AG09309 (cell line): ENCODE measurements at regions not wholly inside any gene's neighbourhood (a gene's known extent, or its start where the extent isn't known, plus 50 kb on each side); places are given as distances from the start of the nearest gene placed in this dataset.

Source experiments
- DNase-seq: peaks from one replicate; pipeline ENCODE4 v3.0.0-alpha.2; 2010; ENCODE audit warnings: low read depth
- H3K4me3 ChIP-seq: 2 replicates; pipeline ENCODE4 v1.5.1; 2011; ENCODE audit warnings: mild to moderate bottlenecking, low read depth, low read length, moderate library complexity; ENCODE audit not compliant: control insufficient read depth
- CTCF ChIP-seq: IDR thresholded peaks from 2 replicates; pipeline ENCODE4 v1.5.1; 2011; ENCODE audit warnings: mild to moderate bottlenecking, low read depth, low read length, inconsistent platforms; ENCODE audit not compliant: insufficient read depth, control insufficient read depth; ENCODE audit errors: missing control alignments

GRCh38 chr13:34410678-34411077 lies 531.4 kb upstream of the NBEA start:
- no peak for TF ChIP-seq CTCF
- no peak for DNase-seq

GRCh38 chr13:34411177-34411576 lies 530.9 kb upstream of the NBEA start:
- no peak for DNase-seq
- TF ChIP-seq CTCF: no peak
- H3K4me3 ChIP-seq: no peak overlapping the region

More at GRCh38 chr13:34410678-34411077, 531.4 kb upstream of the NBEA start:
- no peak overlapping the region for H3K4me3 ChIP-seq

GRCh38 chr13:34411894-34412293 lies 530.2 kb upstream of the NBEA start:
- DNase-seq: no peak
- no peak overlapping the region for H3K4me3 ChIP-seq
- no peak for TF ChIP-seq CTCF

GRCh38 chr13:34412295-34412694 lies 529.8 kb upstream of the NBEA start:
- no peak for DNase-seq
- no peak for TF ChIP-seq CTCF

GRCh38 chr13:34412817-34413375 lies 529.2 kb upstream of the NBEA start:
- no peak overlapping the region for H3K4me3 ChIP-seq
- DNase-seq: no peak
- TF ChIP-seq CTCF: no peak

More at GRCh38 chr13:34412295-34412694, 529.8 kb upstream of the NBEA start:
- H3K4me3 ChIP-seq: no peak overlapping the region

- DNase-seq: no peak
- no peak for TF ChIP-seq CTCF
- no peak overlapping the region for H3K4me3 ChIP-seq
These were observed 528.4 kb upstream of the NBEA start for GRCh38 chr13:34413538-34414210.
